K562 (cell line): ENCODE measurements at regions not wholly inside any gene's neighbourhood (a gene's known extent, or its start where the extent isn't known, plus 50 kb on each side); places are given as distances from the start of the nearest gene placed in this dataset.

Experiments
- ATAC-seq: fragments of 200-7000 bp; cut with Tn5 transposase; 3 replicates; pipeline ENCODE4 v1.9.1; 2020; ENCODE audit warnings: moderate library complexity
- BruUV-seq: library from RNA; stranded (reverse); fragments of 400-500 nt; replicated peaks from 2 replicates; lab custom pipeline; 2021; lab: Mats Ljungman, UMichigan
- CTCF ChIA-PET: fragments of 300-600 bp; formaldehyde crosslinking; extraction: SDS; loops from one replicate; lab custom pipeline; 2021; ENCODE audit warnings: low intra/inter-chr PET ratio; lab: Yijun Ruan, JAX
- POLR2A ChIA-PET: fragments of 300-600, 350-650 bp; sonication (Branson Sonifier 250); formaldehyde crosslinking; extraction: SDS; loops from one replicate; lab custom pipeline; 2021; ENCODE audit warnings: antibody characterized with exemption, inconsistent platforms; lab: Yijun Ruan, JAX
- DNase-seq, 4 experiments: peaks; one replicate each; pipeline versions ENCODE4 v3.0.0 to v3.0.0-alpha.2; 2011 to 2018; ENCODE audit warnings: low spot score in 3 of 4, mixed read lengths in 3 of 4; ENCODE audit errors: extremely low read depth in 1 of 4
- FAIRE-seq: peaks from 2 replicates; lab custom pipeline; 2011; peaks lifted over from hg19 to GRCh38; lab: Jason Lieb, UNC
- H2AFZ ChIP-seq: 2 replicates; pipeline ENCODE4 v1.6.0; 2011; ENCODE audit warnings: low read depth, low read length, control low read depth, inconsistent platforms
- H3K27ac ChIP-seq: fragments of 200-600 bp; 3 replicates; pipeline ENCODE4 v1.8.0; 2011; ENCODE audit warnings: low read depth, mild to moderate bottlenecking, control low read depth, inconsistent platforms, low read length, moderate library complexity, mixed read lengths; ENCODE audit errors: extremely low read depth
- H3K27me3 ChIP-seq, 2 experiments: fragments of 300-600 bp in 1 of 2; 2 replicates in 1 of 2; 3 replicates in 1 of 2; pipeline versions ENCODE4 v1.6.0 to v1.8.0; 2011; ENCODE audit warnings: inconsistent platforms in 2 of 2, low read length in 2 of 2, mild to moderate bottlenecking in 1 of 2, mixed read lengths in 1 of 2, moderate library complexity in 1 of 2; ENCODE audit not compliant: control insufficient read depth in 2 of 2, insufficient read depth in 2 of 2
- H3K36me3 ChIP-seq: fragments of 300-600 bp; 3 replicates; pipeline ENCODE4 v1.8.0; 2011; ENCODE audit warnings: mild to moderate bottlenecking, low read length, inconsistent platforms; ENCODE audit not compliant: control insufficient read depth, insufficient read depth
- H3K4me1 ChIP-seq, 2 experiments: fragments of 200-600 bp in 1 of 2; replicated peaks in 1 of 2; 2 replicates in 1 of 2; 3 replicates in 1 of 2; pipeline versions ENCODE4 v1.5.1 to v1.8.0; 2011; ENCODE audit warnings: inconsistent platforms in 2 of 2, low read length in 2 of 2, mild to moderate bottlenecking in 1 of 2, mixed read lengths in 1 of 2, moderate library complexity in 1 of 2; ENCODE audit not compliant: control insufficient read depth in 2 of 2, insufficient read depth in 2 of 2
- H3K4me2 ChIP-seq: 2 replicates; pipeline ENCODE4 v1.6.1; 2011; ENCODE audit warnings: low read length, control low read depth, inconsistent platforms, mixed read lengths; ENCODE audit not compliant: insufficient read depth
- H3K4me3 ChIP-seq: fragments of 200-600 bp; sonication (generic), shearing (Covaris generic); 2 replicates; pipeline ENCODE4 v1.5.1; 2016; ENCODE audit warnings: control low read depth, inconsistent platforms
- H3K79me2 ChIP-seq: fragments of 200-600 bp; 3 replicates; pipeline ENCODE4 v1.8.0; 2011; ENCODE audit warnings: low read length, inconsistent platforms; ENCODE audit not compliant: control insufficient read depth, insufficient read depth
- H3K9ac ChIP-seq, 2 experiments: 2 replicates each; pipeline versions ENCODE4 v1.6.0 to v1.6.1; 2011; ENCODE audit warnings: low read depth in 2 of 2, low read length in 2 of 2, control low read depth in 1 of 2, inconsistent platforms in 1 of 2, mild to moderate bottlenecking in 1 of 2, mixed read lengths in 1 of 2; ENCODE audit not compliant: insufficient read depth in 1 of 2
- H3K9me1 ChIP-seq: one replicate; pipeline ENCODE4 v1.6.0; 2011; ENCODE audit warnings: inconsistent platforms, mild to moderate bottlenecking, low read length, moderate library complexity; ENCODE audit not compliant: control insufficient read depth, insufficient read depth
- H3K9me3 ChIP-seq: replicated peaks from 2 replicates; pipeline ENCODE4 v1.5.1; 2011; ENCODE audit warnings: low read depth, low read length, inconsistent platforms; ENCODE audit not compliant: control insufficient read depth, insufficient read depth
- H4K20me1 ChIP-seq: replicated peaks from 2 replicates; pipeline ENCODE4 v1.6.1; 2011; ENCODE audit warnings: low read length, inconsistent platforms, mixed read lengths; ENCODE audit not compliant: control insufficient read depth, insufficient read depth
- ADNP ChIP-seq: fragments of 200-800 bp; sonication (Bioruptor generic); IDR thresholded peaks from 2 replicates; pipeline ENCODE4 v1.6.1; 2016; ENCODE audit warnings: missing genetic modification characterization, missing compliant biosample characterization
- BRD4 ChIP-seq: fragments of 200-600 bp; sonication (generic); IDR thresholded peaks from 2 replicates; pipeline ENCODE4 v1.6.1; 2017; ENCODE audit warnings: inconsistent platforms
- HMG20A ChIP-seq: fragments of 450-650 bp; formaldehyde crosslinking; conservative IDR thresholded peaks from 2 replicates; pipeline ENCODE4 v1.4.0; 2020; ENCODE audit warnings: mild to moderate bottlenecking, mixed read lengths
- NCOA1 ChIP-seq: fragments of 450-650 bp; IDR thresholded peaks from 2 replicates; pipeline ENCODE4 v1.6.1; 2016; ENCODE audit warnings: low read depth
- RBM34 ChIP-seq: fragments of 200-400 bp; formaldehyde crosslinking; IDR thresholded peaks from 2 replicates; pipeline ENCODE4 v1.6.1; 2018; ENCODE audit warnings: low read length, borderline replicate concordance; ENCODE audit not compliant: insufficient read depth
- SMARCC2 ChIP-seq: fragments of 450-650 bp; IDR thresholded peaks from 2 replicates; pipeline ENCODE4 v1.6.1; 2017; ENCODE audit warnings: antibody characterized with exemption, moderate library complexity, mild to moderate bottlenecking, low read depth
- TCF3 ChIP-seq: sonication (generic); formaldehyde crosslinking; IDR thresholded peaks from 2 replicates; pipeline ENCODE4 v1.4.0; 2020; ENCODE audit warnings: mild to moderate bottlenecking, missing genetic modification reagents
- TOE1 ChIP-seq, 2 experiments: fragments of 450-650 bp in 1 of 2; sonication (generic) in 1 of 2; formaldehyde crosslinking in 1 of 2; IDR thresholded peaks; 2 replicates each; pipeline versions ENCODE4 v1.7.1 to v1.8.0; 2016 to 2022; ENCODE audit warnings: borderline replicate concordance in 2 of 2, mild to moderate bottlenecking in 2 of 2, antibody characterized with exemption in 1 of 2, inconsistent platforms in 1 of 2, low read depth in 1 of 2, missing genetic modification reagents in 1 of 2, moderate library complexity in 1 of 2
- ZNF311 ChIP-seq: fragments of 250-450 bp; sonication (Bioruptor Pico); IDR thresholded peaks from 2 replicates; pipeline ENCODE4 v1.4.0; 2020; ENCODE audit warnings: mild to moderate bottlenecking, moderate library complexity
- WGBS: fragments of 100-300 bp; shearing (Covaris generic); methylation state at CpG from one replicate; pipeline ENCODE4 v1.1.6; 2016; ENCODE audit warnings: low coverage, mixed read lengths; ENCODE audit not compliant: insufficient coverage; ENCODE audit errors: missing lambda C conversion rate; 5-methylcytosine and 5-hydroxymethylcytosine counted together
- in situ Hi-C: fragments of 300-500 bp; cut with MboI; formaldehyde crosslinking; loops from 4 replicates; pipeline ENCODE4 v1.15.0; 2018; ENCODE audit warnings: inconsistent platforms, mixed read lengths
- intact Hi-C: fragments of 100-400 bp; cut with micrococcal nuclease; formaldehyde crosslinking; loops from 2 replicates; pipeline ENCODE4 v1.14.2; 2022
- TF ChIP-seq, protein P1 (sequence below): IDR thresholded peaks from 2 replicates; pipeline ENCODE4 v1.6.1; 2012; ENCODE audit warnings: low read depth, low read length, improper control_type of control experiment, borderline replicate concordance
- TF ChIP-seq, protein P2 (sequence below): fragments of 250-450 bp; sonication (Bioruptor Pico); IDR thresholded peaks from 2 replicates; pipeline ENCODE4 v1.8.0; 2022; ENCODE audit warnings: moderate library complexity, mild to moderate bottlenecking, inconsistent platforms

DNA sequence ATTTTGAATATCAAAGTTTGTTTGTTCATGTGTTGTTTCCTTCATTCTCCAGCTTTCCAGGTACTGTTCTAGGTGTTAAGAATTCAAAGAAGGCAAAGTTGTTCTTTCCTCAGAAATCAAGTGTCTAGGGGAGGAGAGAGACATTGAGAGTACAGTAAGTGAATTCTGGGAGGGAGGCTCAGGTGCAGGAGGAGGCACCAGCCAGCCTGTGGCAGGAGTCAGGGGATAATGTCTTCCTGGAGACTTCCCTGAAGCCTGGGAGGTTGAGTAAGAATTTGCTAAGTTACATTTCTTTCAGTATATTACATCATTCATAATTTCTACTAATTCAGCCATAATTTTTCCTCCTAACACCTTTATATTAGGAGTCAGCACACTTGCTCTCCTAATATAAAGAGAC is 462.1 kb downstream of the TDRD15 start (continued):
- TF ChIP-seq TOE1 (IDR thresholded peaks at IDR 0.05; ENCODE audit: borderline replicate concordance): no peak
- TF ChIP-seq TOE1 (CRISPR knock-in tag; IDR thresholded peaks at IDR 0.05; ENCODE audit: borderline replicate concordance, low read depth): no peak
- TF ChIP-seq HMG20A (CRISPR knock-in tag): no peak
- no peak for TF ChIP-seq RBM34
- TF ChIP-seq ZNF311 (CRISPR knock-in tag): no peak
- no peak for TF ChIP-seq BRD4
- TF ChIP-seq, all 486 proteins: peak for 0

DNA sequence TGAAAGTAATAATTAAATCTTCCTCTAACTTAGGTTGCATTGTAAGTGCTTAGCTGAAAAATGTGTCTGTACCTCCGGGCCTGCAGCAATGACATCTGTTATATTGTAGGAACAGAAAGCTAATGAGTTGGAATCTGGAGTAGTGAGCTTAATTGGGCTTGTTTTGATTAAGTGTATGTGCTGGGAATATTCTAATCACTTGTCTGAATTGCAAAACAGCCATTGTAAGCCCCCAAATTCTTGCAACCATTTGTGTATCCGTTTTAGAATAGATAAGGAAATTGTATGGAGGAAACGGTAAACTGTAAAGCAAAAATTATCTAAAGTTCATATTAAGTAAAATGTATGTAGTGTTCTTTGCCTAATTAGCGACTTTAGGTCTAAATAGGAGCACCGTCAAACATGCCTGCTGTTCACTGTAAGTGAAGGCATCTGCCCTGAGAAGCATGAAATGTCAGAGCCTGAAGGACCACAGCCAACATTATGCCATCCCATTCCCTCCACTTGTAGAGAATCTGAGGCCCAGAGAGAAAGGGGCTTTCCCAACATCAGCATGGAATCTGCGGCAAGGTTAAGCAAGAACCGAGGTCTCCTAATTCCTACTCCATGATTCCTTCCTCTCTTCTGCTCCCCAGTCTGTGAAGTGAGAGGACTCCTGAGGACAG is 466.4 kb downstream of the TDRD15 start:
- in situ Hi-C loops: no loop called here
- H3K9me1 ChIP-seq: no peaks in the 10 kb centered on the region
- no peak overlapping the region for H3K4me2 ChIP-seq
- no peaks in the 10 kb centered on the region for H4K20me1 ChIP-seq
- 0% methylated on average over 7 of the region's 7 CpGs for WGBS
- no peak for ATAC-seq
- intact Hi-C loops: no loop called here
- FAIRE-seq: no peak
- BruUV-seq: no TSS peak
- no peaks in the 10 kb centered on the region for H3K79me2 ChIP-seq
- no peak for DNase-seq
- H3K4me3 ChIP-seq: no peak overlapping the region
- H2AFZ ChIP-seq: no peak overlapping the region
- H3K9me3 ChIP-seq: no peaks in the 10 kb centered on the region; the same call in 1 of the 2 replicates
- H3K27ac ChIP-seq: no peak overlapping the region
- ChIA-PET CTCF (no interaction called here), POLR2A (no interaction called here)
- no peak overlapping the region for H3K9ac ChIP-seq
- H3K36me3 ChIP-seq: no peaks in the 10 kb centered on the region
- H3K27me3 ChIP-seq: no peaks in the 10 kb centered on the region
- H3K4me1 ChIP-seq: no peaks in the 10 kb centered on the region
- TF ChIP-seq TCF3: no peak
- no peak for TF ChIP-seq SMARCC2
- TF ChIP-seq, protein P1, sequence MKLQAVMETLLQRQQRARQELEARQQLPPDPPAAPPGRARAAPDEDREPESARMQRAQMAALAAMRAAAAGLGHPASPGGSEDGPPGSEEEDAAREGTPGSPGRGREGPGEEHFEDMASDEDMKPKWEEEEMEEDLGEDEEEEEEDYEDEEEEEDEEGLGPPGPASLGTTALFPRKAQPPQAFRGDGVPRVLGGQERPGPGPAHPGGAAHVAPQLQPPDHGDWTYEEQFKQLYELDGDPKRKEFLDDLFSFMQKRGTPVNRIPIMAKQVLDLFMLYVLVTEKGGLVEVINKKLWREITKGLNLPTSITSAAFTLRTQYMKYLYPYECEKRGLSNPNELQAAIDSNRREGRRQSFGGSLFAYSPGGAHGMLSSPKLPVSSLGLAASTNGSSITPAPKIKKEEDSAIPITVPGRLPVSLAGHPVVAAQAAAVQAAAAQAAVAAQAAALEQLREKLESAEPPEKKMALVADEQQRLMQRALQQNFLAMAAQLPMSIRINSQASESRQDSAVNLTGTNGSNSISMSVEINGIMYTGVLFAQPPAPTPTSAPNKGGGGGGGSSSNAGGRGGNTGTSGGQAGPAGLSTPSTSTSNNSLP: no peak
- no peak for TF ChIP-seq NCOA1
- TF ChIP-seq, protein P2, sequence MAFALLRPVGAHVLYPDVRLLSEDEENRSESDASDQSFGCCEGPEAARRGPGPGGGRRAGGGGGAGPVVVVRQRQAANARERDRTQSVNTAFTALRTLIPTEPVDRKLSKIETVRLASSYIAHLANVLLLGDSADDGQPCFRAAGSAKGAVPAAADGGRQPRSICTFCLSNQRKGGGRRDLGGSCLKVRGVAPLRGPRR (CRISPR knock-in tag): no peak
- TF ChIP-seq ADNP: no peak
